D341Med (cell line): ENCODE measurements at regions not wholly inside any gene's neighbourhood (a gene's known extent, or its start where the extent isn't known, plus 50 kb on each side); places are given as distances from the start of the nearest gene placed in this dataset.
A peak's percentile ranks its signal among the peaks of the same experiment; 100 is the strongest.
"Not testable (repeated sequence)": the region's sequence is repeated elsewhere in the genome, so short reads cannot be mapped to it uniquely, and the experiment has no call there.

Source experiments
- DNase-seq: peaks from one replicate; pipeline ENCODE4 v3.0.0; 2012; ENCODE audit warnings: low spot score

GRCh38 chr10:37067576-37067975 is 57.8 kb upstream of the ANKRD30A start:
- DNase-seq = no peak

DNA sequence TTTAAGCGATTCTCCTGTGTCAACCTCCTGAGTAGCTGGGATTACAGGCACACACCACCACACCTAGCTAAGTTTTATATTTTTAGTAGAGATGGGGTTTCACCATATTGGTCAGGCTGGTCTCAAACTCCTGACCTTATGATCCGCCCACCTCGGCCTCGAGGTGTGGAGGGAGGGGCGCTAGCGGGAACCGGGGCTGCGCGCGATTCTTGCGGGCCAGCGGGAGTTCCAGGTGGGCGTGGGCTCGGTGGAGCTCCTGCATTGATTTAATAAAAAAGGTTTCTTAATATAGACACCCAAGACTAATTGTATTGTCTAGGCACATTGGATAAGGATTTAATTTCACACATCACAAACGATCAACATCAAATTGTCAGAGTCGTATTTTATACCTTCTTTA is 63.1 kb upstream of the ANKRD30A start:
- not testable (repeated sequence) for DNase-seq

DNA sequence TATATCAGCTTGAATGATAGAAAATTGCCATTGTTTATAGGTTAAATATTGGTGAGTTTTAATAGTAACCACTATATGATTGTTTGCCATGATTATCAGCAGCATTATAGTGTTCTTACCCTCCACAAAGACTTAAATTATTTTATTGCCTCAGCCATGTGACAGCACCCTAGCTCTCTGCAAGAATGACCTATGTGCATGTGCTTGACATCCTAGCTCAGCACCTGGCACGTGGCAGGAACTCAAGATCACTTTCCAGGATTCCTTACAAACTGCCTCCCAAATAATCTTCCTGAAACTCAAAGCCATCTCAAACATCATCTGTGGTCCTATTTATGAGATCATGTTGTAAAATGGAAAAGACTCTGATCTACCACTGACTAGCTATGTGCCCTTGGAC is 68.1 kb upstream of the ANKRD30A start:
- no peak for DNase-seq

- DNase-seq = no peak
These were observed 71.9 kb upstream of the ANKRD30A start for GRCh38 chr10:37053476-37053875.

- DNase-seq = not testable (repeated sequence)
These were observed 75.4 kb upstream of the ANKRD30A start for GRCh38 chr10:37049982-37050381.

GRCh38 chr10:37044319-37044718 is 81.1 kb upstream of the ANKRD30A start:
- not testable (repeated sequence) for DNase-seq

DNA sequence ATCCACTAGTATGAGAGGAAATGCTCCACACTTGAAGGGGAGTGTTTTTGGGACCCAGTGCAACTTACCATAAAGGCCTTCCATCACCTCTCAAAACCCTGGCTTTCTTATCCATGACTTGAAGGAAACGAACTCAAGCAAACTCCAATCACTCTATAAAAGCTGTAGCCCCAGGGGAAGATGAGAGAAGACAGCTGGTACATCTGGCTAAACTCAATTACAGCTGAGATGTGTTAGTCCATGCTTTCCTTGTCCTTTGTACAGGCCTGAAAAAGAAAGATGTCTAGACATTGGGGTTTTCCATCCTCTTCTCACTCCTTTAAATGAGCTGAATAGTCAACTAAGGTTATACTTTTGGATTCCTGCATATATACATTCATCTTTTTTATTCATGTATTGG is 89.5 kb upstream of the ANKRD30A start:
- no peak for DNase-seq

GRCh38 chr10:37015498-37015897 is 109.9 kb upstream of the ANKRD30A start:
- DNase-seq = no peak

DNA sequence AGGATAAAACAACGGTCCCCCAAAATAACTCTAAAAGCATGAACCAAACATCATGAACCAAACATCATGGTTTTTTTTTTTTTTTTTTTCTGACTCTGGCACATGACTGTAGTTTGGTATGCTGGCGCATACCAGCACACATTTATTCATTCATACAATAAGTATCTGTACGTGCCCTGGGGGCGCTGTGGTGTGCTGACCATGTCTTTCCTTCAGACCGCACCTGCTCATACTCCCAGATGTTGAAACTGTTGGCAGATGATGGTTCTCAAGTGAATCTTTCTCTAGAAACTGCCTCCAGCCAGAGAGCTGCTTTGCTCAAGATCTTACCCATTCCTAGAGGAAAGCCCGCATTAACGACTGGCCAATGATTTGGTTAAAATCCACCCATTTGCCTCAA is 114.7 kb upstream of the ANKRD30A start:
- no peak for DNase-seq

DNA sequence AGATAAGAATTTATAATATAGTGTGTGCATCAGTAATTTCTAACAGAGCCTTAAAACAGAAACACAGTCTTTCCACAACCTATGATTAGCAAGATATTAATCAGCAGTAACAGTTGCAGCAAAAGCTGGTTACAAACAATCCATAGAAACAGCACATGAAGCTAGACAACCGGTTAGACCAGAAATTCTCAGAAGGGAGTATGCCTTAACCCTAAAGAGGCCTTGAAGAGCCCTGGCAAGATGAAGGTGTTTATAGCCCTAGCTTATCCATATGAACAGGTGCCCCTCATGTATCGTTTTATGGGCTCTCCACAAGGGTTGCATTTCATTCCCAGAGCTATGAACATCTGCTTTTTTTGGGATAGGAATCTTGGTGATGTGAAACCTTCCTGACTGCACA is 117.1 kb upstream of the ANKRD30A start:
- DNase-seq = not testable (repeated sequence)

DNA sequence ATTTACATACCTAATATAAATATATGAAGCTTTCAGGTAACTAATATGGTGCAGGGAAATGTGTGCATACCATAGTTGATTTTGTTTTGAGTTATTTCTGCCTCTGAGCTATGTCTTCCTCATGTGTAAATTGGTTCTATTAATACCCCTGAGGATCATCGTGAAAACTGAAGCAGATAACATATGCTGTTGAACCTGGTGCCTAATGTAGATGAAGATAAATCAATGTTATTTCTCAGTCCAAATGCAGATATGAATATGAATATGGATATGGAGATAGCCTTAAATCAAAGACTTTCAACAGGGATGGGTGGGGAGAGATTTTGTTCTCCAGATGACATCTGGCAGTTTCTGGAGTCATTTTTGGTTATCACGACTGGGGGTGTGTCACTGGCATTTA is 122.3 kb upstream of the ANKRD30A start:
- DNase-seq = no peak

DNA sequence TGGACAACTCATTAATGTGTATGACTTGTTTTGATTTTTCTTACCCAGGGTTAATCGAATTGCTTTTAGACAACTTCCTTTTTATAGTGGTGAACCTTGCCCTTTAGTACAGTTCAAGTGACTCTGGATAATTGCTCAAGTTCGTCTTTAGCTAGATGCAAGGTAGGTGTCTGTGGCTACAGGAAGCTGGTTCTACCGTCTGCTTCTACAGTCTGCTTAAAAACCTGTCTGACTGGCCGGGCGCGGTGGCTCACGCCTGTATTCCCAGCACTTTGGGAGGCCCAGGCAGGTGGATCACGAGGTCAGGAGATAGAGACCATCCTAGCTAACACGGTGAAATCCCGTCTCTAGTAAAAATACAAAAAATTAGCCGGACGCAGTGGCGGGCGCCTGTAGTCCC is 129.6 kb upstream of the ANKRD30A start:
- not testable (repeated sequence) for DNase-seq

DNA sequence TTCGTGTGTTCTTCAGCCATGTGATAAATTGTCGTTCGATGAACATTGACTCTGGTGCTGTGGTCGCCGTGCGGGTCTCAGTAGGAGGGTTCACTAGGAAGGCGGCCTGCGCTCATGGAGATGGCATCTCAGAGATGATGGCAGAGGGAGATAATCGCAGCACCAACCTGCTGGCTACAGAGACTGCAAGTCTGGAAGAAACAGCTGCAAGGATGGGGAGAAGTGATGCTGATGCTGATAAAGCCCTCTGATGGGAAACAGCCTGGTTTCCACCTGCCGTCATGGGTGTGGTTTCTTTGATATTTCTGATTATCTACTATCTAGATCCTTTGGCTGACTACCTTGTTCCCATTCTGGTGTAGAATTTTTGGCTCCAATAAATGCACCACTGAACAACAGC is 130.5 kb upstream of the ANKRD30A start:
- no peak for DNase-seq

- no peak for DNase-seq
These were observed 136.2 kb upstream of the ANKRD30A start for GRCh38 chr10:36989233-36989632.

DNA sequence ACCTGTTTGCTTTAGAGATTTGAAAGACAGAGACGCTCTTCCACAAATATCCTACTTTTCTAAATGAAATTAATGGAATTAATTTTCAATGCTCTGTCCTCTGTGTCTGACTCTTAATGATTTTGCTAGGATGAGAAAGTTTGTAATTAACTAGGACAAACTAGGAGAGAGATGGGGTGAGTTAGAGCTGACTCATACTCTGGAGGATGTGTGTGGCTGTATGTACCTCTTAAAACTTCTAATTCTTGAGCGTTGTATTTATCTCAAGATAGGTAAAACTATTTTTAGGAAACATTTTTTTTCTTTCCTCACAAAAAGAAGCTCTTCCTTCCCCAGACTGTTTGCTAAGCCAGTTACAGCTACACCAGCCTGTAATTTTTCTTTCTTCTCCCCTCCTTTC is 178.8 kb upstream of the ANKRD30A start:
- DNase-seq = no peak

- no peak for DNase-seq
These were observed 181.9 kb upstream of the ANKRD30A start for GRCh38 chr10:36943544-36943943.

- DNase-seq = no peak
These were observed 182.8 kb upstream of the ANKRD30A start for GRCh38 chr10:36942616-36943015.

DNA sequence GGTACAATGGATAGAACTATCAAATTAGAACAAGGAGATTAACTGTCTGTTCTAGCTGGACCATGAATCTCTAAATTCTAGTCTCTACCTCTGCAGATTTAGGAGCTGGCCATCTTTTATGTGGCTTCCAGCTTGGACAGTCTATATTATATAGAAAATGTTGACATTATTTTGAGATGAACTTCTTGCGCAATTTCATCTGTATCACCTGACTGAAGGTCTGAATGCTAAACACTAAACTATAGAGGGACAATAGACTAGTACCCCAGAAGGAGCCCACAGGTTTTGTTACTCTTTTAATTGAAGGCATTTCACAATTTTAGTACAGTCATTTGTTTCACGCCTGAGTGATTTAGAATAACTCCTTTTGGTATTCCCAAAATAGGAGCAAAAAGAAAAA is 222.4 kb upstream of the ANKRD30A start:
- no peak for DNase-seq

GRCh38 chr10:36899652-36900051 is 225.7 kb upstream of the ANKRD30A start:
- DNase-seq = no peak

- peak; percentile 47 for DNase-seq
These were observed 236.3 kb upstream of the ANKRD30A start for GRCh38 chr10:36888925-36889573.

- no peak for DNase-seq
These were observed 239.0 kb upstream of the ANKRD30A start for GRCh38 chr10:36886303-36886891.

DNA sequence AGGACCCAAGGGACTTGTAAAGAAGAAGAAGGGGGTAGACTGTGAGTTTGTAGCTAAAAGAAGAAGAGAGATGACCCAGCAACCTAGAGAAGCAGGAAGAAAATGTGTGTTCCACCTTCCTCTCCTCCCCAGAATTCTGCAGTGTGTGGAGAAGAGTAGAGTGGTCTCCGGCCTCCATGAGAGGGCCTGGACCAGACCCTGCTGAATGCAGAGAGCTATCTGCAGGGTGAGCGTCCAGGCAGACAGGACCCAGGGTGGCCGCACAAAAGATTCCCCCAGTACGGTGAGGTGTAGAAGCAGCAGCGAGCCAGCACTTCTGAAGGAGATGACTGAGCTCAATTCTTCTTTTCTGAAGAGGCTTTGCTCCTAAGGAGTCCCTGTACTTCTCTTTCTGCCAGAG is 239.7 kb upstream of the ANKRD30A start:
- DNase-seq = no peak

GRCh38 chr10:36882781-36883180 is 242.6 kb upstream of the ANKRD30A start:
- DNase-seq = no peak

- peak; percentile 33 for DNase-seq
These were observed 244.5 kb upstream of the ANKRD30A start for GRCh38 chr10:36880898-36881297.
